ENCODE measurements at regions not wholly inside any gene's neighbourhood (a gene's known extent, or its start where the extent isn't known, plus 50 kb on each side); places are given as distances from the start of the nearest gene placed in this dataset.

DNA sequence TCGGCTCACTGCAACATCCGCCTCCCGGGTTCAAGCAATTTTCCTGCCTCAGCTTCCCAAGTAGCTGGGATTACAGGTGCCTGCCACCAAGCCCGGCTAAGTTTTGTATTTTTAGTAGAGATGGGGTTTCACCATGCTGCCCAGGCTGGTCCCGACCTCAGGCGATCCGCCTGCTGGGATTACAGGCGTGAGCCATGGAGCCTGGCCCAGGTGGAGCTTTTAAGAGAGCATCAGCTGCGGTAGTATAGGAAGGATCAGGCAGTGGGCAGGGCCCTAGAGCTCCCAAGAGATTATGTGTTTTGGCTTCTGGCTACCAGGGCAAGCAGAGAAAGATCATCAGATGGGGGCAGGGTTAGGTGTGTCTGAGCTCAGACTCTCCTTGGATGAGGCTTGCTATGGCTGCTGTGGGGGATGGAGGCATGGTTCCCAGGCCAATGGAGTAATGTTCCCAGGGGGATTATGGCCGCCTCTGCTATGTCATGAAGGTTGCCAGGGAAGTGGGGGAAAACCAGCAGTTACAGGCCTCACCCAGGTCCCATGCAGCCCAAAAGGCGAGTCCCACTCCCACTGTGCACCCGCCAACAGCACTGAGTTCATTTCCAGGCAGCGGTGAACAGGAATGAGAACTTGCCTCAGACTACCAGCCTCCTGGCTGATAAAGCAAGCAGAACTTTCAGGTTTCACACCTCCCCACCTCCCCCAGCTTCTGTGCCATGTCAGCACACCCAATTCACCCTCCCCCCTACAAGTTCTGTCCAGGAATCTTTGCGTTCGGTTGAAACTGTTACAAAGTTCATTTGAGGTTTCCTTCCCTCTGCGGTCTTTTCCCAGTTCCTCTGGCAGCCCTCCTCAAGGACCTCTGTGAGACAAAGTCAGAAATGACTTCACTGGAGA lies 507.6 kb downstream of the SPATA31D1 start:
- no peak for DNase-seq (ENCODE audit: low read depth in 2 of 2)

- DNase-seq (ENCODE audit: low read depth in 2 of 2): no peak
These were observed 510.2 kb downstream of the SPATA31D1 start for GRCh38 chr9:82498541-82499317.

- DNase-seq (ENCODE audit: low read depth in 2 of 2): no peak
These were observed 510.8 kb downstream of the SPATA31D1 start for GRCh38 chr9:82499337-82499736.

DNA sequence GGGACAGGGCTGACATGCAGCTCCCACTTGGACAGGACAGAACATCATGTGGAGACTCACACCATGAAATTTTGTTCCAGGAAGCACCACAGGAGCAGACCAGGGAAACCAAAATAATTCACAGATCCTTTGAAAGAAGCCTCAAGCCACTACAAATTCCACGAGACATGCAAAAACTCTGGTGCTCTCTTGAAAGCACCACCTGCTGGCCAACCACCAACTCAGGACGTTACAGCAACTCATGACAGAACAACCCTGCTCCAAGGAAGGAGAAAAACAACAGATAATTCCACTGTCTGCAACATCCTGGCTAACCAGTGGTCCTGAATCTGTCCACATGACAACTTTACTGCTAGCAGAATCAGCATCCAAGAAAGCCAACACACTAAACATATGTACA lies 516.0 kb downstream of the SPATA31D1 start:
- DNase-seq (ENCODE audit: low read depth in 2 of 2): no peak

DNA sequence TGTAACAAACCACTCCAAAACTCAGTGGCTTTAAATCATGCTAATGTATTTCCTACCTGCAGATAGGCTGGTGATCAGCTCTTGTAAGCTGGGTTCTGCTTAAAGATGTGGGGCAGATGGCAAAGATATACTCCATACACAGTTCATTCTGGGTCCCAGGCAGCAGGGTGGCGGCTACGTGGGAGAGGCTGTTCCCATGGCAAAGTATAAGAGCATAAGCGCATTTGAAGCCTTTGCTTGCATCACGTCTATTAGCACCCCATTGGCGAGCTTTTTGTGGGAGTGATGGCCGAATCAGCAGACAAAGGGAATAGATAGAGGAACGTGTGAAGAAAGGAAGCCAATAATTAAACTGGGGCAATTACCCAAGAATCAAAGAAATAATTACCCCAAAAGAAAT lies 523.1 kb downstream of the SPATA31D1 start:
- DNase-seq (ENCODE audit: low read depth in 2 of 2): no peak

- no peak for DNase-seq (ENCODE audit: low read depth in 2 of 2)
These were observed 524.2 kb downstream of the SPATA31D1 start for GRCh38 chr9:82512728-82513127.

- no peak for DNase-seq (ENCODE audit: low read depth in 2 of 2)
These were observed 524.7 kb downstream of the SPATA31D1 start for GRCh38 chr9:82513242-82513751.

DNA sequence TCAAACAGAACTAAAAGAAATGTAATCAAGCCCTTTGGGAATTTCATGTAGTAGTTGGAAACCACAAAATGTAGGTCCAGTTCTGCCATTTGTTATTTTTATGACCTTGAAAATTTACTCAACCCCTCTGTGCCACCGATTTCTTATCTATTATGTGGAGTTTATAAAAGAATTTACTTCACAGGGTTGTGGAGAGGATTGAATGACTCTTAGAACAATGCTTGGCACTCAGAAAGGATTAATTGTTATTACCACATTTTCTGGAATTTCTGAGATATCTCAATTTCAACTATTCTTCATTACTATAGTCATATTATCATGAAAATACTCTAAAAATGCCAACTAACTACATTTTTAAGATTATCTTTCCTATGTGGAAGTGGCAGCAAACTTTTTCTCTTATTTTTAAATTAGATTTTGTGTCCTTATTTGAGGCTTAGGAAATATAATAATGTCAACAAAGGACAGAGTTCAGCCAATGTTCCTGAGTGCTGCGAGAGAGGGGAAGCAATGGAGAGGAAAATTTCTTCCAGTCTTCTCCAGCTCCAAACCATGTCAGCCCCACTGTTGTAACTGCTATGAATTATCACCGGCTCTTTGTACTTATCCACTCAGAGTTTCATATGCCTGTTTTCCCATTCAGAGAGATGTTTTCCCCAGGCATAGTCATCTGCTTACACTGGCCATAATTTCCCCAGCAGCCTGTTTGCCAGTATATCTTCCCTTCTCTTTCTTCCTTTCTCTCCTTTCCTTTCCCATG lies 525.6 kb downstream of the SPATA31D1 start:
- DNase-seq (ENCODE audit: low read depth in 2 of 2): no peak

DNA sequence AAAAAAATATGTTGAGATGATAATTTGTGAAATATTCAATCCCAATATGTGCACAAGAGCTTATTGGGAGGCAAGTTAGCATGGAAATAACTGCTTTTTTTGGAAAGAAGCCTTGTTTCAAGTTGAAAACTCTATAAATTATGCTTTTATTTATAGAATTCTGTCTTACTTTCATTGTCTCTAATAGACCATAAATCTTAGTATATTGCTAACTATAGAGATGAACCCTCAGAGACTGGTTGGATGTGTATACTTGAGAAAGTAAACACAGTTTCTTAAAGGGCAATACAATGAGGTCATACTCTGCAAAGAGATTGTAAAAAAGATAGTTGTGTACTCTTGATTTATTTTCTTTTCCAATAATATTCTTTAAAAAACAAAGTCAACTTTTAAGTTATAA lies 530.3 kb downstream of the SPATA31D1 start:
- DNase-seq (ENCODE audit: low read depth in 2 of 2): no peak

GRCh38 chr9:82519332-82519731 lies 530.8 kb downstream of the SPATA31D1 start:
- DNase-seq (ENCODE audit: low read depth in 2 of 2): no peak

DNA sequence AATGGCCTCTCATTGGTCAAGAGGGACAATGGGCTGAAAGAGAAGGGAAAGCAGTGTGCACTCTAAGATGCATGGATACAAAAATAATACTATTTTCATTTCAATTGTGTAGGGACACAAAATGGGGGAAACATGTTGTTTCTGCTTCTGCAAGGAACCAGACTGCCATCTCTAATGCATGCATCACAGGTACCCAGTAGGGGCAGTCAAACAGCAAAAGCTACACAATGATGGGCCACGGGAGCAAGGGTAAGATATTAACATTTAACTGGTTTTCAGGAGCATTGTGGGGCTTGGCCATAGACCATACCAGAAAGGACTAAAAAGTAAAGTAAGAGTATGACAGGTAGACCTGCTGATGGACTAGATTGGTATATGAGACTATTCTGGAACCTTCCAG lies 535.8 kb downstream of the SPATA31D1 start:
- no peak for DNase-seq (ENCODE audit: low read depth in 2 of 2)

- no peak for DNase-seq (ENCODE audit: low read depth in 2 of 2)
These were observed 536.4 kb downstream of the RASEF start for GRCh38 chr9:82526577-82526976.

- DNase-seq (ENCODE audit: low read depth in 2 of 2): no peak
These were observed 531.1 kb downstream of the RASEF start for GRCh38 chr9:82531795-82532194.

- DNase-seq (ENCODE audit: low read depth in 2 of 2): peak in 1 of 2 donors; percentile 39
These were observed 530.3 kb downstream of the RASEF start for GRCh38 chr9:82532504-82533180.

- DNase-seq (ENCODE audit: low read depth in 2 of 2): no peak
These were observed 527.4 kb downstream of the RASEF start for GRCh38 chr9:82535432-82535998.

DNA sequence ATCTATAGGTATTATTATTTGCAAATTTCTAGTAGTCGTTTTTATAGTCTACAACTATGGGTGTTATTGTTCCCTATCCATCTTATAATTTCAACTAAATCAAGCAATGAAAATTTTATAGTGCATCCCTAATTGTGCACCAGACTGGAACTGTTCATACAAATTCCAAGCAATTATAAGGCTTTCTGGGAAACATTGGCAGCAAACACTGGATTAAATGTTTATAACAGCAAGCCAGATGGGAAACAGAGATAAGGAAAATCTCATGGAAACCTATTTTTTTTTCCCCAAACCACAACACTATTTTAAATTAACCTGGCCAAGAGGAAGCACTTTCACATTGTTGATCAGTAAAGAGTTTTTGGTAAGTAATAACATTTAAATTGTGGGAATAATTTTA lies 524.3 kb downstream of the RASEF start:
- peak in 1 of 2 donors; percentile 31 for DNase-seq (ENCODE audit: low read depth in 2 of 2)

- DNase-seq (ENCODE audit: low read depth in 2 of 2): peak in 1 of 2 donors; percentile 11
These were observed 523.8 kb downstream of the RASEF start for GRCh38 chr9:82539146-82539545.

GRCh38 chr9:82539856-82540579 lies 522.9 kb downstream of the RASEF start:
- no peak for DNase-seq (ENCODE audit: low read depth in 2 of 2)

DNA sequence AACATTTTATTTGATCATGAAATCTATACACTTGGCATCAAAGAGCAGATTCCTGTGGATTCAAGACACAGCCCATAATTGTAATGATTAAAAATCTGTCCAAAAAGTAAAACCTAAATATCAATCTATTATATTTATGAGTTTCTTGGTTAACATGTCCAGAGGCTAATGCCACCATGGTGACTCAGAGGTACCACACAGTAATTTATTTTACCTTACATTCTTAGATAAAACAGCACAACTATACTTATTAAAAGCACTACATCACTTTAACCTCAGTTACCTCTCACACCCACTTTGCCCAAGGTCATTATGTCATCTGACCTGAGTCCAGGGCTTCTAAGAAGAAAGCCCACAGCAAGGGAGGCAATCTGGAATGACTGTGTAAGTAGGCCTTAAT lies 519.2 kb downstream of the RASEF start:
- no peak for DNase-seq (ENCODE audit: low read depth in 2 of 2)

DNA sequence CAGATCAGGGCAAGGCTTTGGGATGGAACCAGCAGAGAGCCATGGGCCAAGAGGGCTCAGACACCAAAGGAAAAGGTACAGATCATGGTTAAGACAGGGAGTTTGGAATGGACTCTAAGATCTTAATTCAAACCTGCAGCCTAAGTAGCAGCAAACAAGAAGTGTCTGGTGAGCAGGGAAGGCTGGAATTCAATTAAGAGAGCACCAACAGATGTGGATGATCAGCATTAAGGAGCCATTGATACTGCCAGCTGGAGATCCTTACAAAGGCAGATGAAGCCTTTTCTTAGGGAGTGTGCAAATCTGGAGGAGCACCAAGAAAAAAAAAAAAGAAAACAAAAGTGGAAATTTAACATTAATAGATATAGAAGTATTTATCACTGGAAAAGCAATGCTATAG lies 516.8 kb downstream of the RASEF start:
- DNase-seq (ENCODE audit: low read depth in 2 of 2): no peak

All from lung microvascular endothelial cell (primary cell).